ENCODE measurements at regions not wholly inside any gene's neighbourhood (a gene's known extent, or its start where the extent isn't known, plus 50 kb on each side); places are given as distances from the start of the nearest gene placed in this dataset.

- H3K4me1 ChIP-seq, result no peaks in the 10 kb centered on the region
- no peak overlapping the region for H3K4me3 ChIP-seq
- TF ChIP-seq POLR2A (IDR thresholded peaks at IDR 0.05), result no peak
- no peak for TF ChIP-seq CTCF (IDR thresholded peaks at IDR 0.05 in 8 of 11, conservative IDR thresholded peaks at IDR 0.05 in 3 of 11)
- TF ChIP-seq POLR2AphosphoS5 (IDR thresholded peaks at IDR 0.05), result no peak
- no peaks in the 10 kb centered on the region for H3K9me3 ChIP-seq
- no peaks in the 10 kb centered on the region for H3K36me3 ChIP-seq
- intact Hi-C loops (cut with DNase I; ENCODE audit: low total_unique reads), result no loop called here
- no peak for DNase-seq
- no peak overlapping the region for H3K27ac ChIP-seq
- H3K27me3 ChIP-seq (replicated peaks in 1 of 7), result peaks cover 0 to 12% (median 0%) of the 10 kb centered on the region in 7 donors
Measured at GRCh38 chr1:88168126-88168525, 515.9 kb upstream of the PKN2 start.

DNA sequence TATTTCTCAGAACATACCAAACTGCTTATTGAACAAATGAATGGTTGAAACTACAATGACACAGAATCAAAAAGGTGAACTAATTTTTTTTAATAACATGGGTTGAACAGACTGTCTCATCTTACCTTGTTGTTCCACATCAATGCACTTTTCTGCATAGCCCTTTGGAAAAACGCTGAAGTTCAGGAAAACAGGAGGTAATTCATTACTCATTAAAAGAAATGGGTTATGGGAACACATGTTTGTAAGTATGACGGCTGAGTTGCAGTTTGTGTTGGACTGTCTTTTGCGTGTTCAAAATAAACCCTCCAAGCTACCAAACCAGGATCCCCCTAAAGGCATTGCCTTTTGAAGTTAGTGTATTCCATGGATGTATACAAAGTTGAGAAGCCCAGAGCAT is 514.9 kb upstream of the PKN2 start:
- TF ChIP-seq POLR2A (IDR thresholded peaks at IDR 0.05), result no peak
- TF ChIP-seq CTCF (IDR thresholded peaks at IDR 0.05 in 8 of 11, conservative IDR thresholded peaks at IDR 0.05 in 3 of 11), result no peak
- no peak for TF ChIP-seq POLR2AphosphoS5 (IDR thresholded peaks at IDR 0.05)
- Histone ChIP-seq H3K36me3 (no peaks in the 10 kb centered on the region), H3K9me3 (no peaks in the 10 kb centered on the region), H3K4me3 (no peak overlapping the region), H3K4me1 (no peaks in the 10 kb centered on the region), H3K27ac (no peak overlapping the region), H3K27me3 (replicated peaks in 1 of 7) (peaks cover 0 to 12% (median 0%) of the 10 kb centered on the region in 7 donors)
- intact Hi-C loops (cut with DNase I; ENCODE audit: low total_unique reads), result no loop called here
- DNase-seq, result no peak
- WGBS, 5 donors, result 88 to 91% (median 89%) methylated on average over 3 of the region's 3 CpGs

- DNase-seq, result no peak
- Histone ChIP-seq H3K27ac (no peak overlapping the region), H3K4me3 (no peak overlapping the region), H3K4me1 (no peaks in the 10 kb centered on the region), H3K27me3 (replicated peaks in 1 of 7) (peaks cover 0 to 12% (median 0%) of the 10 kb centered on the region in 7 donors), H3K36me3 (no peaks in the 10 kb centered on the region), H3K9me3 (no peaks in the 10 kb centered on the region)
- no peak for TF ChIP-seq POLR2AphosphoS5 (IDR thresholded peaks at IDR 0.05)
- TF ChIP-seq POLR2A (IDR thresholded peaks at IDR 0.05), result no peak
- no peak for TF ChIP-seq CTCF (IDR thresholded peaks at IDR 0.05 in 8 of 11, conservative IDR thresholded peaks at IDR 0.05 in 3 of 11)
- intact Hi-C loops (cut with DNase I; ENCODE audit: low total_unique reads), result no loop called here
Measured at GRCh38 chr1:88169939-88170338, 514.1 kb upstream of the PKN2 start.

DNA sequence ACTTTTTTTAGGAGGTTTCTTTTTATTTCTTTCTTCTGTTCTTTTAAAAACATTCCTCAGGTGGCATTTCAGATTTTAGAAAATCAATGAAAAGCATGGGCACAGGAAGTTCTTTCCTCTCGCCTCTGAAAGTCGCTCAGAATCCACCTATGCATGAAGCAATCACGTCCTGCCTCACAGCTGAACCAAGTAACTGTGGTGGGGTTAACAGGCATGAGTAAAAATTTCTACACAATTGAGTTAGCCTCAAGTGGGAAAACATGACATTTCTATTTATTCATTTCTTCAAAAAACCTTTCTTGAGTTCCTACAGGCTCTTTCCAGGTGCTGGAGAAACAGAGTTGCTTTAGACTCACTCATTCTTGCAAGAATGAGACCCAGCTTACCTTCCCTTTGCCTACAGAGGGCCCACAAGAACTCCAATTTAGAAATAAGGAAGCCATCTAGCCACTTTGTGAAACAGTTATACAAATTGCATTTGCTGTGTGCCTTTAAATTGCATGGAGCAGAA is 508.9 kb upstream of the PKN2 start:
- intact Hi-C loops (cut with DNase I; ENCODE audit: low total_unique reads), result no loop called here
- no peak for DNase-seq
- 63 to 81% (median 67%) methylated on average over 3 of the region's 3 CpGs for whole genome bisulfite sequencing, 5 donors
- H3K9me3 ChIP-seq, result no peaks in the 10 kb centered on the region
- peaks cover 0 to 12% (median 0%) of the 10 kb centered on the region in 7 donors for H3K27me3 ChIP-seq (replicated peaks in 1 of 7)
- no peak overlapping the region for H3K27ac ChIP-seq
- no peak for TF ChIP-seq POLR2A (IDR thresholded peaks at IDR 0.05)
- no peak for TF ChIP-seq CTCF (IDR thresholded peaks at IDR 0.05 in 8 of 11, conservative IDR thresholded peaks at IDR 0.05 in 3 of 11)
- no peak for TF ChIP-seq POLR2AphosphoS5 (IDR thresholded peaks at IDR 0.05)
- no peak overlapping the region for H3K4me3 ChIP-seq
- no peaks in the 10 kb centered on the region for H3K36me3 ChIP-seq
- no peaks in the 10 kb centered on the region for H3K4me1 ChIP-seq
